ENCODE measurements at regions not wholly inside any gene's neighbourhood (a gene's known extent, or its start where the extent isn't known, plus 50 kb on each side); places are given as distances from the start of the nearest gene placed in this dataset.
"Not testable (repeated sequence)": the region's sequence is repeated elsewhere in the genome, so short reads cannot be mapped to it uniquely, and the experiment has no call there.

- no peak for DNase-seq
Measured at GRCh38 chr15:79157631-79158592, 67.3 kb upstream of the RASGRF1 start.

GRCh38 chr15:79156704-79157375 is 66.3 kb upstream of the RASGRF1 start:
- DNase-seq, result no peak

GRCh38 chr15:79154483-79155135 is 64.0 kb upstream of the RASGRF1 start:
- peak in 2 of 56 donors; percentile 1 for DNase-seq

DNA sequence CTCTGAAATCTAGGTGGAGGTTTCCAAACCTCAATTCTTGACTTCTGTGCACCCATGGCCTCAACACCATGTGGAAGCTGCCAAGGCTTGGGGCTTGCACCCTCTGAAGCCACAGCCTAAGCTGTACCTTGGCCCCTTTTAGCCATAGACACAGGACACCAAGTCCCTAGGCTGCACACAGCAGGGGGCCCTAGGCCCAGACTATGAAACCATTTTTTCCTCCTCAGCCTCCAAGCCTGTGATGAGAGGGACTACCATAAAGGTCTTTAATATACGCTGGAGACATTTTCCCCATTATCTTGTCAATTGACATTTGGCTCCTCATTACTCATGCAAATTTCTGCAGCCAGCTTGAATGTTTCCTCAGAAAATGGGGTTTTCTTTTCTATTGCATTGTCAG is 53.7 kb upstream of the RASGRF1 start:
- not testable (repeated sequence) for DNase-seq

DNA sequence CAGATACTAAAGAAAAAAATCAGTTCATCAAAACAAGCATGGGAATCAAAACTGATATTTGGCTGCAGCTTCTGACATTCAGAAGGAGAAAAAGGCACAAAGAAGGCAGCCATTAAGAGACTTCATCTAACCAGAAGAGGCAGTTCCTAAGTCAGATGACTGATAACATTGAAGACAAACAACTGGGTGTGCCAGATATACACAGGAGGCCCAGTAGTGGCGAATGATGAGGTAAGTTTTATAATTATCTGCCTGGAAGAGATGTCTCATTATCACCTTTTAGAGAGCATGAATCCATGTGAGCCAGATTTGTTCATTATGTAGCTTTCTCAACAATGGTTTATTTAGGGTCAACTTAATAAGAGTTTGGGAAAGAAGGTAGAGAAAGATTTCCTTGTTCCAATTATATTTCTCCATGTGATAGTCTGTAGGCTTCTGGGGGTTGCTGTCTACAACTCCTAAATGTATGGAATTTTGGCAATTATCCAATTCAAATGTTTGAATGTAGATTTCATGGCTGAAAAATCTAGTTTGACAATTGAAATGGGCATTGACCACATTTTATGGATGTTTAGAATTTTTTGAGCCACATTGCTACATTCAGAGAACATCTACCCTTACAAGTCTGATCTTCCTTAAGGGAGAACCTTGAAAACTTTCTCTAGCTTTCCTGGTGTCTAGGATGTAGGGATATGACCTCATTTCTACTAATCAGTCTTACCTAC is 50.4 kb upstream of the RASGRF1 start:
- DNase-seq, result no peak

Measured in amygdala (tissue), 56 donors.